Fibroblast of upper back skin (primary cell): ENCODE measurements at regions not wholly inside any gene's neighbourhood (a gene's known extent, or its start where the extent isn't known, plus 50 kb on each side); places are given as distances from the start of the nearest gene placed in this dataset.
A peak's percentile ranks its signal among the peaks of the same experiment; 100 is the strongest.
"Not testable (repeated sequence)": the region's sequence is repeated elsewhere in the genome, so short reads cannot be mapped to it uniquely, and the experiment has no call there.

Experiments
- DNase-seq: peaks from one replicate; pipeline ENCODE4 v3.0.0-alpha.2; 2013

DNA sequence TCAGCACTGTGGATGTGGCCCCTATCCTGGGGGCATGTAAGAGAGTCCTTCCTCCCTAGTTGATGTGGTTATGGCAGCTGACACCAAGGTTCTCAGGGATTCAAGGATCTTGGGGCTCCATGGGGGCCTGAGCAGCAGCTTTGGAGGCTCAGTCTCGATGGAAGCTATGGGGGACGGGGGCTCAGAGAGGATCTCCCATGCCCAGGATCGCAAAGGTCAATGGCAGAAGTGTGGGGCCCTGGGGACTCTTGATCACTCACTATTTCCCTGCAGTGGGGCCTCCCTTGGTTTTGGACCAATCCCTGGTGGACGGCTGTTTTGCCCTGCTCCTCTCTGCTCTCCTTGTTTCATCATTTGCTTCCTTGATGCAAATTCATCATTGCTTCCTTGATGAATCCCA, 885.9 kb downstream of the CDH8 start:
- DNase-seq, result no peak

DNA sequence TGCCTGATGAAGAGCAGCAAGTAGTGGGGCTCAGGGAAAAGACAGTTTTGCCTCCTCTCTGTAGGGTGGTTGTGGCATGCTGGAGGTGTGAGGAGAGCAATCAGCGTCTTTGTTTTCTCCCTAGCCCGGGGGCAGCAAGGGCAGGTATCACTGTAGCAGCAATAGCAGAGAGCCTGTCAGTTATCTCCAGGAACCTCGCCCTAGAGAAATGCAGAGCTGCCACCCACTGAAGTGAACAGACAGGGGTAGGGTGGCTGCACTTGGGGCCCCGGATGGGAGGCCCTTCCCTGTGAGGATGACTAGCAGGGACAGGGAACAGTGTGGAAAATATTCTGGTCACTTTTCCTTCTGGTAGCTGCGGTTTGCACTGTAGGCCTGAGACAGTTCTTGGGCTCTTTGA, 886.5 kb downstream of the CDH8 start:
- DNase-seq, result no peak

- no peak for DNase-seq
Observed at GRCh38 chr16:61148930-61149329, 887.3 kb downstream of the CDH8 start.

- no peak for DNase-seq
Observed at GRCh38 chr16:61146429-61146828, 889.8 kb downstream of the CDH8 start.

- DNase-seq, result no peak
Observed at GRCh38 chr16:61131447-61131846, 904.8 kb downstream of the CDH8 start.

DNA sequence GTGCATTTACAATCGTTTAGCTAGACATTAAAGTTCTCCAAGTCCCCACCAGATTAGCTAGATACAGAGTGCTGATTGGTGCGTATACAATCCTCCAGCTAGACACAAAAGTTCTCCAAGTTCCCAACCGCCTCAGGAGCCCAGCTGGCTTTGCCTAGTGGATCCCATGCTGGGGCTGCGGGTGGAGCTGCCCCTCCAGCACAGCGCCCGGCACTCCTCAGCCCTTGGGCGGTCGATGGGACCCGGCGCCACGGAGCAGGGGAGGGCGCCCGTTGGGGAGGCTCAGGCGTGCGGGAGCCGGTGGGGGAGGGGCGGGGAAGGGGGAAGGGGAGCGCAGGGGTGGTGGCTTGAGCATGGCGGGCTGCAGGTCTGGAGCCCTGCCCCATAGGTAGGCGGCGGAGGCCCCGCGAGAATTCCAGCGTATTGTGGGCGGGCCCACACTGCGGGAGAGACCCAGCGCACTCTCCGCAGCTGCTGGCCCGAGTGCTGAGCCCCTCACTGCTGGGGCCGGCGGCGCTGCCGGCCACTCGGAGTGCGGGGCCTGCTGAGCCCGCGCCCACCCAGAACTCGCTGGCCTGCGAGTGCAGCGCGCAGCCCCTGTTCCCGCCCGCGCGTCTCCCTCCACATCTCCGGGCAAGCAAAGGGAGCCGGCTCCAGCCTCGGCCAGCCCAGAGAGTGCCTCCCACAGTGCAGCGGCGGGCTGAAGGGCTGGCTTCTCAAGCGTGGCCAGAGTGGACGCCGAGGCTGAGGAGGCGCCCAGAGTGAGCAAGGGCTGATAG, 907.5 kb downstream of the CDH8 start:
- DNase-seq, result no peak

DNA sequence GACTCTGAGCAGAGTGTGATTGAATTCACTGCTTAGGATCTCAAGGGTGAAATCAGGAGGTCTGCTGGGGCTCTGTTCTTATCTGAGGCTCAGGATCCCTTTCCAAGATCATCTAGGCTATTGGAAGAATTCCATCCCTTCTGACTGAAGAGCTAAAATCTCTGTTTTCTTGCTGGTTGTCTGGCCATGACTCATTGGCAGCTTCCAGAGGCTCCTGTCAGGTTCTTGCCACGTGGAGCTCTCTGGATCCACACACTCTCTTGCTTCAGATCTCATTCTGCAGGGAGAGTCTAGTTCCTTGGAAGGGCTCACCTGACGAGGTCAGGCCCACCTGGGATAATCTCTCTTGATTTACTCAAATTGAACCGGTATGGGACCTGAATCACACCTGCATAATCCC, 930.7 kb downstream of the CDH8 start:
- DNase-seq, result no peak

DNA sequence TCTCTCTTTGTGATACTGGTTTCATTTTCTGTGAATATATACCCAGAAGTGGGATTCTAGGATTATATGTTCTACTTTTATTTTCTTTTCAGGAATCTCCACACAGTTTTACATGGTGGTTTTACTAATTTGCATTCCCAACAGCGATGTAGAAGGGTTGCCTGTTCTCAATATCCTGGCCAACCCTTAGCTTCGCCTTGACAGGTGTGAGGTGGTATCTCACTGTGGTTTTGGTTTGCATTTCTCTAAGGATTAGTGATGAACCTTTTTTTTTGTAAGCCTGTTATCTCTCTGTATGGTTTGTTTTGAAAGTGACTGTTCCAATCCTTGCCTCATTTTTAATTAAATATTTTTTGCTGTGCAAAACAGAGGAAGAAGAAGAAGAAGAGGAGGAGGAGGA, 937.7 kb downstream of the CDH8 start:
- DNase-seq, result no peak

- not testable (repeated sequence) for DNase-seq
Observed at GRCh38 chr16:61091300-61091699, 944.9 kb downstream of the CDH8 start.

- no peak for DNase-seq
Observed at GRCh38 chr16:61083711-61084110, 952.5 kb downstream of the CDH8 start.

GRCh38 chr16:61074324-61074723, 961.9 kb downstream of the CDH8 start:
- no peak for DNase-seq

- DNase-seq, result no peak
Observed at GRCh38 chr16:61057635-61058034, 978.6 kb downstream of the CDH8 start.

DNA sequence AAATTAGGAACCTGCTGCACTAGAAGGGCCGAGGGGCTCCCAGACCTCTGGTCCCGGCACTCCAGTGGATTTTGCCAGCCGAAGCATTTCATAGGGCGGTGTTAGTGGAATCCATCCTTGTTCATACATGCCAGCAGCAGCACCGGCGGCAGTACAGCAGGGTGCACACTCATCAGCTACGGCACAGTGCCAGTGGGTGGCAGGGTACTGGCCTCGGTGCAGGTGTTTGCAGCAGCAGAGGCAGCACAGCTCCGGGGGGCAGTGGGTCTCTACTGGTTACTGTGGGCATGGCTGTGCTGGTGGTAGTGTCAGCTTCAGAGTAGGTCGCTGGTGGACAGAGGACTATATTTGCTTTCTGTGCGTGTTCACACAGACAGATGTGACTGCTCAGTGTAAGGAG, 985.7 kb downstream of the CDH8 start:
- no peak for DNase-seq

GRCh38 chr16:61045931-61046330, 990.3 kb downstream of the CDH8 start:
- no peak for DNase-seq

DNA sequence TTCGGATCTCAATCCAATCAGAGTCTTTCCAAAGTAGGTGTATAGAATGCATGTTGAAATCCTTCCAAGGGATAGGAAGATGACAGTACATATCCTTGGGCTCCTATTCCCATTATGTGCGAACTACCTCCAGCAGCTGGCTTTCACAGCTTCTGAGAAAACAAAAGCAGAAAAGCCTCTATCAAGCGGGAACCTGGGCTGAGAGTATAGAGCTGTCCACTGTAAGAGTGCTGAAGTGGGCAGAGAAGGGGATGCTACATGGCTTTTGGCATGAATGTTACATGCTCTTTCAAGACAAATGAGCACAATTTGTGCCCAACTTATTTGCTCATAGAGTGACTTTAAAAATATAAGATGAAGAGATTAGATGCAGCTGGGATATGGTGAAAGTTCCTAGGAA, 993.5 kb downstream of the CDH8 start:
- DNase-seq, result peak; percentile 3

GRCh38 chr16:61030616-61031015, 1005.6 kb downstream of the CDH8 start:
- DNase-seq, result no peak

DNA sequence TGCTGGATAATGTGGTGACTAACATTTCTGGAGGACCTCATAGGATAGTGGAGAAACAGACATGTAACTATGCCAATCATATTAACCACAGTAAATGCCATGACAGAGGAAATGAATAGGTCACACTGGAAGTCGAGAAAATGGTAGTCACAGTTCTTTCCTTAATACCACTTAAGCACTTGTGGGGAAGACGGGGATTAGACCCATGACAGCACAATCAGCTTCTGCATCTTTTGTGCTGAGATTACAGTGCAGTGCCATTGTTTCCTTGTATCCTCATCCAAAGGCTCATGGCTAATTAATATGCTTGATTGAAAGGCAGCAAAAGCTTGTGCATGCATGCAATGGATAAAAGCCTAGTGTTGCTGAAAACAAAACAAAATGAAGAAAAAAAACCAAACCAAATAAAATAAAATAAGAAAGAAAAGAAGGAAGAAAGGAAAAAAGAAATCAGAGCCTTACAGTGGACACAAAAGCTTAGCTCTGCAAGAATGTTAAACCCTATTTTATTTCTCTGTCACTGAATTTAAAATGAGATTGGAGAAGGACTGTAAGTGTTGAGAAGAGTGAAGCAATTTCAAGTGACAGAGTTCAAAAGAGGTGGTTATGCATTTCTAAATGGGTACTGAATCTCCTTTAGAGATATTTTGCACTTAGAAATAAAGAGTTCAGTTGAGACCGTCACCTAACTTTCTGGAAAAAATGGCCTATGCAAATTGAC, 1011.9 kb downstream of the CDH8 start:
- DNase-seq, result no peak

GRCh38 chr16:61014869-61015268, 1021.4 kb downstream of the CDH8 start:
- no peak for DNase-seq

GRCh38 chr16:61007694-61008093, 1028.5 kb downstream of the CDH8 start:
- DNase-seq, result no peak

- DNase-seq, result no peak
Observed at GRCh38 chr16:61005952-61006351, 1030.3 kb downstream of the CDH8 start.

- no peak for DNase-seq
Observed at GRCh38 chr16:61002479-61003204, 1033.6 kb downstream of the CDH8 start.

DNA sequence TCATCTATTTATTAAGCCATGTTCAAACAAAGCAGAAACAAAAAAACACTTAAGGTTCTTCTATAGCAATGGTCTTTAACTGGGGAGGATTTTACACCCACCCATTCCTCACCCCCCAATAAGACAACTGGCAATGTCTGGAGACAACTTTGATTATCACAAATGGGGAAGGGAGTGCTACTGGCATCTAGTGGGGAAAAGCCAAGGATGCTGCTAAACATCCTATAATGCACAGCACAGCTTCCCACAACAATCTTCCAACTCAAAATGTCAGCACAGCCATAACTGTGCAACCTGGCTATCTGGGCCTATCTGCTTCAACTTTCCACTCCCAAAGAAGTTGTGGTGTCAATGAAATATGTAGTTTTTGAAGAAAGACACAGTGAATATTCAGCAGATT, 1044.4 kb downstream of the CDH8 start:
- no peak for DNase-seq

DNA sequence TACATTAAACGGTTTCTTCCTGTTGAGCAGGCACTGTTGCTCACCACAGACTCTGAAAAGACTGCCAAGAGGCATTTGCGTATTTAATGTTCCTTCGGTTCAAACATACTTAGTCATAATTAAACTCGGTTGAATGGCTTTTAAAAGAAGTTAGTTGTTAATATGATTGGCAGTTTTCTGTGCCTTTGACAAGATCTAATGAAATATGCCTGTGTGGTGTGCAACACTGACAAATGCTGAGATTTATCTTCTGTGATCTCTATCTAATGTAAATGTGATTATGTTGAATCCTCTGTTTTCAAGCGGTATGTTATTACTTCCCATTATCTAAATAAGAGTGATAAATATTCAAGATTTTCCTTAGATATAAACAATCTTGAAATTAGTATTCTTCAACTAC, 1046.6 kb downstream of the CDH8 start:
- DNase-seq, result no peak

- DNase-seq, result no peak
Observed at GRCh38 chr16:60979119-60979518, 1057.1 kb downstream of the CDH8 start.
